B cell (primary cell): ENCODE measurements at regions not wholly inside any gene's neighbourhood (a gene's known extent, or its start where the extent isn't known, plus 50 kb on each side); places are given as distances from the start of the nearest gene placed in this dataset.

Source experiments
- ATAC-seq: fragments of 200-7000 bp; cut with Tn5 transposase; one replicate; pipeline ENCODE4 v1.10.0; 2021; ENCODE audit warnings: low read depth, mild to moderate bottlenecking, moderate number of reproducible peaks, moderate library complexity
- CTCF ChIA-PET: fragments of 350-600 bp; sonication (Branson Sonifier 250); formaldehyde crosslinking; loops from one replicate; lab custom pipeline; 2021; ENCODE audit warnings: antibody characterized with exemption, inconsistent platforms; lab: Charles Lee
- POLR2A ChIA-PET: fragments of 350-600 bp; sonication (Branson Sonifier 250); formaldehyde crosslinking; loops from one replicate; lab custom pipeline; 2021; ENCODE audit warnings: antibody characterized with exemption; lab: Charles Lee
- DNase-seq: peaks from one replicate; pipeline ENCODE4 v3.0.0; 2013
- H2AFZ ChIP-seq: 2 replicates; pipeline ENCODE4 v1.6.1; 2012; ENCODE audit warnings: mild to moderate bottlenecking, low read depth, low read length; ENCODE audit not compliant: insufficient read depth, poor library complexity, severe bottlenecking
- H3K27ac ChIP-seq, 2 donors: 1 replicate in 1 of 2; 2 replicates in 1 of 2; pipeline ENCODE4 v1.5.1; 2012 to 2013; ENCODE audit warnings: low read length in 2 of 2, mild to moderate bottlenecking in 2 of 2, moderate library complexity in 1 of 2
- H3K27me3 ChIP-seq, 4 experiments: fragments of 200-600 bp in 1 of 4; sonication (generic) in 1 of 4; replicated peaks in 1 of 4; 1 replicate in 2 of 4; 2 replicates in 2 of 4; pipeline versions ENCODE4 v1.6.1 to v1.7.0; 2013 to 2016; ENCODE audit warnings: low read length in 3 of 4, mild to moderate bottlenecking in 2 of 4, mixed read lengths in 1 of 4, moderate library complexity in 1 of 4; ENCODE audit not compliant: insufficient read depth in 4 of 4, control insufficient read depth in 3 of 4; ENCODE audit errors: control extremely low read depth in 1 of 4
- H3K36me3 ChIP-seq, 2 experiments: replicated peaks in 1 of 2; 1 replicate in 1 of 2; 2 replicates in 1 of 2; pipeline versions ENCODE4 v1.6.1 to v1.7.1; 2013; ENCODE audit warnings: low read length in 1 of 2; ENCODE audit not compliant: insufficient read depth in 2 of 2, control insufficient read depth in 1 of 2; ENCODE audit errors: control extremely low read depth in 1 of 2, extremely low read depth in 1 of 2
- H3K4me1 ChIP-seq, 2 donors: fragments of 200-600 bp in 1 of 2; sonication (generic) in 1 of 2; 1 replicate in 1 of 2; 2 replicates in 1 of 2; pipeline versions ENCODE4 v1.5.1 to v1.6.1; 2013 to 2017; ENCODE audit warnings: low read length in 2 of 2; ENCODE audit not compliant: control insufficient read depth in 2 of 2, insufficient read depth in 2 of 2
- H3K4me2 ChIP-seq: replicated peaks from 2 replicates; pipeline ENCODE3; 2012; ENCODE audit warnings: mild to moderate bottlenecking, low read depth, low read length; ENCODE audit not compliant: poor library complexity, severe bottlenecking
- H3K4me3 ChIP-seq, 5 experiments: fragments of 200-600 bp in 1 of 5; sonication (generic) in 1 of 5; 1 replicate in 3 of 5; 2 replicates in 2 of 5; pipeline versions ENCODE4 v1.5.1 to v1.7.0; 2011 to 2016; ENCODE audit warnings: low read length in 4 of 5, mild to moderate bottlenecking in 4 of 5, low read depth in 2 of 5, control low read depth in 1 of 5, moderate library complexity in 1 of 5; ENCODE audit not compliant: insufficient read depth in 1 of 5; ENCODE audit errors: control extremely low read depth in 1 of 5, extremely low read depth in 1 of 5
- H3K79me2 ChIP-seq: fragments of 200-600 bp; sonication (generic); one replicate; pipeline ENCODE4 v1.6.0; 2016; ENCODE audit warnings: low read length; ENCODE audit not compliant: control insufficient read depth, insufficient read depth
- H3K9ac ChIP-seq: fragments of 200-600 bp; sonication (generic); 2 replicates; pipeline ENCODE4 v1.6.1; 2017; ENCODE audit warnings: mild to moderate bottlenecking, low read length, moderate library complexity
- H3K9me3 ChIP-seq, 3 donors: one replicate each; pipeline versions ENCODE4 v1.6.1 to v1.7.1; 2013; ENCODE audit warnings: low read length in 2 of 3; ENCODE audit not compliant: control insufficient read depth in 2 of 3, insufficient read depth in 1 of 3; ENCODE audit errors: control extremely low read depth in 1 of 3
- H4K20me1 ChIP-seq: 2 replicates; pipeline ENCODE4 v1.6.0; 2012; ENCODE audit warnings: mild to moderate bottlenecking, low read length; ENCODE audit not compliant: insufficient read depth, control insufficient read depth, poor library complexity, severe bottlenecking
- H3K27ac Mint-ChIP-seq: one replicate; pipeline ENCODE4 v1.8.0; 2021; ENCODE audit warnings: mixed read lengths
- H3K27me3 Mint-ChIP-seq: one replicate; pipeline ENCODE4 v1.8.0; 2021; ENCODE audit warnings: mixed read lengths
- H3K4me1 Mint-ChIP-seq: one replicate; pipeline ENCODE4 v1.8.0; 2021; ENCODE audit warnings: mixed read lengths
- H3K4me3 Mint-ChIP-seq: one replicate; pipeline ENCODE4 v1.8.0; 2021; ENCODE audit warnings: mixed read lengths
- H3K9me3 Mint-ChIP-seq: one replicate; pipeline ENCODE4 v1.8.0; 2022; ENCODE audit warnings: mixed read lengths; ENCODE audit not compliant: insufficient read depth
- CTCF ChIP-seq: fragments of 200-600 bp; IDR thresholded peaks from one replicate; pipeline ENCODE4 v1.8.0; 2022; ENCODE audit warnings: antibody characterized with exemption, mild to moderate bottlenecking
- EZH2 ChIP-seq: IDR thresholded peaks from 2 replicates; pipeline ENCODE4 v1.6.1; 2012; ENCODE audit warnings: borderline replicate concordance, low read depth, mild to moderate bottlenecking, moderate library complexity, low read length; ENCODE audit not compliant: insufficient read depth, poor library complexity, severe bottlenecking
- WGBS: methylation state at CpG from one replicate; pipeline ENCODE4 v1.1.5; 2013; ENCODE audit warnings: missing lambda C conversion rate; ENCODE audit not compliant: insufficient coverage; 5-methylcytosine and 5-hydroxymethylcytosine counted together
- intact Hi-C: fragments of 100-400 bp; cut with micrococcal nuclease; formaldehyde crosslinking; loops from one replicate; pipeline ENCODE4 v1.10.0; 2022

GRCh38 chr21:33994373-33994772, 78.8 kb upstream of the ATP5PO start:
- H3K4me2 ChIP-seq = peak overlapping the region; percentile 24
- ChIA-PET POLR2A (interaction anchor here (1.2 kb wide), 1 partner anchor 79 kb away, joined by 3 read pairs; the partner anchor contains the start of genes MRPS6 and SLC5A3), CTCF (no interaction called here)
- no peaks in the 10 kb centered on the region for H4K20me1 ChIP-seq
- H3K9me3 ChIP-seq = peaks cover 0 to 26% (median 2%) of the 10 kb centered on the region in 3 donors
- WGBS = no CpG with 5 or more reads among the region's 5 CpGs
- Mint-ChIP-seq H3K9me3 (peaks cover 2% of the 10 kb centered on the region), H3K4me3 (no peak overlapping the region), H3K4me1 (peaks cover 14% of the 10 kb centered on the region), H3K27ac (peak overlapping the region; percentile 84), H3K27me3 (no peaks in the 10 kb centered on the region)
- intact Hi-C loops = no loop called here
- H3K4me3 ChIP-seq = no peak overlapping the region
- peak overlapping the region; percentile 77 for H2AFZ ChIP-seq
- H3K36me3 ChIP-seq = no peaks in the 10 kb centered on the region
- H3K9ac ChIP-seq = no peak overlapping the region
- DNase-seq (no peak), ATAC-seq (no peak)
- no peaks in the 10 kb centered on the region for H3K79me2 ChIP-seq
- H3K4me1 ChIP-seq = peaks cover 12 to 15% of the 10 kb centered on the region in 2 donors
- H3K27me3 ChIP-seq = no peaks in the 10 kb centered on the region
- no peak for TF ChIP-seq CTCF
- TF ChIP-seq EZH2 = no peak
- H3K27ac ChIP-seq = peak overlapping the region in 1 of 2 donors; percentile 41

DNA sequence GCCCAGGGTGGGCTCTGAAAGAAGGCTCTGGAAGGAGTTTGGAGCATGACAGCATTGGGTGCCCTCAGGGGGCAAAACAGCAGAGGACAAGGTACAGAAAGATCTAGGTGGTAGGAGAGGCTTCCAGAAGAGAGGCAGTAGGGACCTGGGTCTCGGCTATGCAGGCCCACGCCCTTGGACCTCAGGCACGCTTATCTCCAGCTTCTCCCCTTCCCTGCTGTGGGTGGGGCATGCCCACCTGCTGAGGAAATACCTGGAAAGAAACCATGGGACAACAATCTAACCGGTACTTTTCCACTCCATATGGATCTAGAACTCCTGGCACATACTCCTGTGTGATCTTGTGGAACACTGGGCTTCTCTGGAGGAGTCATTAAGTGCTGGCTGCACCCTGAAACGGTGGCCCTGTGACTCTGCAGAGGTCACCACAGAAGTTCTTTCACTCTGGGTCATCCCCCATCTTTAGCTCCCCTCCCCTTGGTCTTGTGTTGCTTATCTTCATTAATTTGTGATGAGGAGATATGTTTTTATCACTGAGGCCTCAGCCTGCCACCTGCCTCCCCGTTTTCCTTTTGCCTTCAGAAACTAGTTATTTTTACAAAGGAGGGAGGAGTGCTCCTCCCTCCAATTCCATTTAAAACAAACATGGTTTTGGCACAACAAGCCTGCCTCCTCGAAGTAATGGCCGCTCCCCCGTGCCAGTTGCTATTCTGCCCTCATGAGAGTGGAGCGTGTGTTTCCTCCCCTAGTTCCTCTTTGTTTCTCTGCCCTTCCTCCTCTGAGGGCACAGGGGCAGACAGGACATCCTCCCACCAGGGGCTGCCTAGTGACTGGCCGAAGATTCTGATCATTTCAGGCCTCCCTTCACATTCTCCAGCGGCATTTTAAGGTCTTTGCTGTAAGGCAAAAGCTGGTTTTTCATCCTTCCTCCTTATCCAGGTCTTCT, 78.0 kb upstream of the ATP5PO start:
- WGBS = 45% methylated on average over 7 of the region's 12 CpGs
- POLR2A ChIA-PET = interaction anchor here (1.2 kb wide), 1 partner anchor 80 kb away, joined by 3 read pairs; the partner anchor contains the start of genes MRPS6 and SLC5A3
- no peak overlapping the region for H3K9ac ChIP-seq
- CTCF ChIA-PET = no interaction called here
- H3K27me3 ChIP-seq = no peaks in the 10 kb centered on the region
- H3K4me1 ChIP-seq = peaks cover 12 to 15% of the 10 kb centered on the region in 2 donors
- ATAC-seq (peak; percentile 84), DNase-seq (peak; percentile 51)
- H3K9me3 Mint-ChIP-seq = peaks cover 2% of the 10 kb centered on the region
- no peaks in the 10 kb centered on the region for H3K79me2 ChIP-seq
- TF ChIP-seq CTCF (no peak), EZH2 (no peak)
- H3K4me3 Mint-ChIP-seq = peak overlapping the region; percentile 44
- intact Hi-C loops = no loop called here
- H3K27ac Mint-ChIP-seq = peak overlapping the region; percentile 84
- H2AFZ ChIP-seq = peak overlapping the region; percentile 77
- H3K4me3 ChIP-seq = no peak overlapping the region
- peak overlapping the region; percentile 19 to 41 for H3K27ac ChIP-seq
- peaks cover 14% of the 10 kb centered on the region for H3K4me1 Mint-ChIP-seq
- no peaks in the 10 kb centered on the region for H3K36me3 ChIP-seq
- H3K4me2 ChIP-seq = peak overlapping the region; percentile 24
- H4K20me1 ChIP-seq = no peaks in the 10 kb centered on the region
- H3K27me3 Mint-ChIP-seq = no peaks in the 10 kb centered on the region
- H3K9me3 ChIP-seq = peaks cover 0 to 26% (median 2%) of the 10 kb centered on the region in 3 donors
